ENCODE measurements at regions not wholly inside any gene's neighbourhood (a gene's known extent, or its start where the extent isn't known, plus 50 kb on each side); places are given as distances from the start of the nearest gene placed in this dataset.

- TF ChIP-seq FOSL1 (IDR thresholded peaks at IDR 0.05; ENCODE audit: insufficient read depth, low read depth, low read length) (no peak), TAF7 (optimal IDR thresholded peaks at IDR 0.05; ENCODE audit: borderline replicate concordance, low read depth, low read length) (no peak), CHD2 (IDR thresholded peaks at IDR 0.05; ENCODE audit: low read length) (no peak)
These were observed 280.6 kb upstream of the CLNK start (continued) for GRCh38 chr4:10965196-10965595.

Data from H1 (cell line).